IMR-90 (cell line): ENCODE measurements at regions not wholly inside any gene's neighbourhood (a gene's known extent, or its start where the extent isn't known, plus 50 kb on each side); places are given as distances from the start of the nearest gene placed in this dataset.

Experiments used
- ATAC-seq: fragments of 200-7000 bp; cut with Tn5 transposase; 2 replicates; pipeline ENCODE4 v1.9.1; 2020; ENCODE audit warnings: low read depth, mild to moderate bottlenecking, moderate library complexity
- BruUV-seq: library from RNA; stranded (reverse); fragments of 400-500 nt; replicated peaks from 2 replicates; lab custom pipeline; 2021; lab: Mats Ljungman, UMichigan
- CTCF ChIA-PET: fragments of 300-600 bp; formaldehyde crosslinking; extraction: SDS; loops from one replicate; lab custom pipeline; 2021; ENCODE audit warnings: antibody characterized with exemption; lab: Yijun Ruan, JAX
- POLR2A ChIA-PET: fragments of 300-600 bp; sonication (Branson Sonifier 250); formaldehyde crosslinking; loops from one replicate; lab custom pipeline; 2022; ENCODE audit warnings: antibody characterized with exemption; ENCODE audit not compliant: unreplicated experiment; lab: Charles Lee
- DNase-seq: peaks from one replicate; pipeline ENCODE4 v3.0.0; 2013
- H2AFZ ChIP-seq: replicated peaks from 2 replicates; pipeline ENCODE3; 2013; ENCODE audit warnings: low read length, mild to moderate bottlenecking; ENCODE audit not compliant: poor library complexity
- H2AK5ac ChIP-seq: 2 replicates; pipeline ENCODE4 v1.6.1; 2013; ENCODE audit warnings: low read depth, low read length, inconsistent platforms
- H2AK9ac ChIP-seq: replicated peaks from 2 replicates; pipeline ENCODE3; 2013; ENCODE audit warnings: mild to moderate bottlenecking, low read depth, low read length, moderate library complexity; ENCODE audit not compliant: poor library complexity
- H2BK120ac ChIP-seq: 2 replicates; pipeline ENCODE4 v1.6.1; 2013; ENCODE audit warnings: low read depth, low read length, inconsistent platforms
- H2BK15ac ChIP-seq: 3 replicates; pipeline ENCODE4 v1.6.1; 2013; ENCODE audit warnings: low read depth, low read length, inconsistent platforms
- H2BK20ac ChIP-seq: 2 replicates; pipeline ENCODE4 v1.6.1; 2013; ENCODE audit warnings: low read depth, mild to moderate bottlenecking, inconsistent platforms, low read length, moderate library complexity
- H2BK5ac ChIP-seq: 2 replicates; pipeline ENCODE4 v1.6.1; 2013; ENCODE audit warnings: mild to moderate bottlenecking, low read depth, low read length, inconsistent platforms; ENCODE audit not compliant: poor library complexity, severe bottlenecking
- H3K14ac ChIP-seq: replicated peaks from 2 replicates; pipeline ENCODE4 v1.6.1; 2013; ENCODE audit warnings: low read depth, low read length, inconsistent platforms
- H3K18ac ChIP-seq: 2 replicates; pipeline ENCODE4 v1.6.1; 2013; ENCODE audit warnings: low read depth, low read length, control low read depth
- H3K23ac ChIP-seq: 2 replicates; pipeline ENCODE4 v1.6.1; 2013; ENCODE audit warnings: low read depth, low read length, inconsistent platforms
- H3K27ac ChIP-seq: 2 replicates; pipeline ENCODE4 v1.5.1; 2013; ENCODE audit warnings: mild to moderate bottlenecking, control low read depth, low read length; ENCODE audit not compliant: insufficient read depth
- H3K27me3 ChIP-seq: 2 replicates; pipeline ENCODE4 v1.6.1; 2013; ENCODE audit warnings: low read length; ENCODE audit not compliant: control insufficient read depth, insufficient read depth
- H3K36me3 ChIP-seq: 2 replicates; pipeline ENCODE4 v1.6.1; 2013; ENCODE audit warnings: low read length, mixed read lengths; ENCODE audit not compliant: control insufficient read depth, insufficient read depth
- H3K4ac ChIP-seq: 2 replicates; pipeline ENCODE4 v1.6.1; 2013; ENCODE audit warnings: low read depth, low read length, inconsistent platforms
- H3K4me1 ChIP-seq: 2 replicates; pipeline ENCODE4 v1.6.1; 2013; ENCODE audit warnings: low read length, mixed read lengths; ENCODE audit not compliant: control insufficient read depth, insufficient read depth
- H3K4me2 ChIP-seq: 2 replicates; pipeline ENCODE4 v1.6.1; 2013; ENCODE audit warnings: low read depth, mild to moderate bottlenecking, control low read depth, low read length, moderate library complexity
- H3K4me3 ChIP-seq: 2 replicates; pipeline ENCODE4 v1.5.1; 2013; ENCODE audit warnings: low read depth, mild to moderate bottlenecking, control low read depth, low read length, moderate library complexity; ENCODE audit not compliant: insufficient read depth
- H3K56ac ChIP-seq: 2 replicates; pipeline ENCODE4 v1.6.1; 2013; ENCODE audit warnings: low read length, inconsistent platforms; ENCODE audit not compliant: insufficient read depth; ENCODE audit errors: extremely low read depth
- H3K79me1 ChIP-seq, 2 experiments: 2 replicates each; pipeline ENCODE4 v1.6.1; 2013; ENCODE audit warnings: low read length in 2 of 2, inconsistent platforms in 1 of 2, low read depth in 1 of 2
- H3K9ac ChIP-seq: 2 replicates; pipeline ENCODE4 v1.6.1; 2013; ENCODE audit warnings: low read depth, low read length, control low read depth
- H3K9me1 ChIP-seq: 2 replicates; pipeline ENCODE4 v1.6.1; 2013; ENCODE audit warnings: low read length, inconsistent platforms; ENCODE audit not compliant: insufficient read depth
- H3K9me3 ChIP-seq: 2 replicates; pipeline ENCODE4 v1.6.1; 2013; ENCODE audit warnings: low read length; ENCODE audit not compliant: control insufficient read depth, insufficient read depth
- H4K20me1 ChIP-seq: 2 replicates; pipeline ENCODE4 v1.6.1; 2013; ENCODE audit warnings: low read length, inconsistent platforms; ENCODE audit not compliant: insufficient read depth
- H4K5ac ChIP-seq: 2 replicates; pipeline ENCODE4 v1.6.1; 2013; ENCODE audit warnings: mild to moderate bottlenecking, low read depth, low read length, control low read depth
- H4K8ac ChIP-seq, 2 experiments: 2 replicates each; pipeline ENCODE4 v1.6.1; 2013; ENCODE audit warnings: low read depth in 2 of 2, low read length in 2 of 2, control low read depth in 1 of 2, inconsistent platforms in 1 of 2
- H4K91ac ChIP-seq: 2 replicates; pipeline ENCODE4 v1.6.1; 2013; ENCODE audit warnings: low read depth, low read length, inconsistent platforms; ENCODE audit not compliant: insufficient read depth
- BHLHE40 ChIP-seq: fragments of 150-350 bp; IDR thresholded peaks from 2 replicates; pipeline ENCODE4 v1.6.1; 2016; ENCODE audit warnings: mild to moderate bottlenecking, low read depth, low read length
- CHD1 ChIP-seq: IDR thresholded peaks from 2 replicates; pipeline ENCODE4 v1.6.1; 2012; ENCODE audit warnings: low read depth, low read length, improper control_type of control experiment
- CTCF ChIP-seq: conservative IDR thresholded peaks from 2 replicates; pipeline ENCODE4 v1.5.1; 2012; ENCODE audit warnings: mild to moderate bottlenecking, low read depth, low read length, improper control_type of control experiment
- ELK1 ChIP-seq: fragments of 150-350 bp; IDR thresholded peaks from 2 replicates; pipeline ENCODE4 v1.6.1; 2016; ENCODE audit warnings: low read depth, mild to moderate bottlenecking, low read length, moderate library complexity, borderline replicate concordance
- FOS ChIP-seq: fragments of 150-350 bp; IDR thresholded peaks from 2 replicates; pipeline ENCODE4 v1.6.1; 2016; ENCODE audit warnings: low read depth, low read length
- MAFK ChIP-seq: IDR thresholded peaks from 2 replicates; pipeline ENCODE4 v1.6.1; 2012; ENCODE audit warnings: low read depth, low read length, improper control_type of control experiment
- MAZ ChIP-seq: IDR thresholded peaks from 2 replicates; pipeline ENCODE4 v1.6.1; 2012; ENCODE audit warnings: low read depth, mild to moderate bottlenecking, low read length, improper control_type of control experiment, moderate library complexity, borderline replicate concordance
- NFE2L2 ChIP-seq: fragments of 150-350 bp; IDR thresholded peaks from 2 replicates; pipeline ENCODE4 v1.6.1; 2016; ENCODE audit warnings: low read depth, mild to moderate bottlenecking, low read length
- RAD21 ChIP-seq: IDR thresholded peaks from 2 replicates; pipeline ENCODE4 v1.6.1; 2012; ENCODE audit warnings: low read length, improper control_type of control experiment
- RCOR1 ChIP-seq: IDR thresholded peaks from 2 replicates; pipeline ENCODE4 v1.6.1; 2012; ENCODE audit warnings: mild to moderate bottlenecking, low read length, improper control_type of control experiment; ENCODE audit not compliant: insufficient replicate concordance
- RFX5 ChIP-seq: IDR thresholded peaks from 2 replicates; pipeline ENCODE4 v1.8.0; 2012; ENCODE audit warnings: low read depth, mild to moderate bottlenecking, low read length, moderate library complexity
- USF2 ChIP-seq: fragments of 150-350 bp; IDR thresholded peaks from 2 replicates; pipeline ENCODE4 v1.6.1; 2017; ENCODE audit warnings: mild to moderate bottlenecking, antibody characterized with exemption, low read length, low read depth
- WGBS, 2 experiments: methylation state at CpG; one replicate each; pipeline versions ENCODE4 v1.1.5 to v1.1.7; 2013; ENCODE audit warnings: missing lambda C conversion rate in 2 of 2; ENCODE audit not compliant: insufficient read length in 1 of 2; ENCODE audit errors: extremely low coverage in 2 of 2; 5-methylcytosine and 5-hydroxymethylcytosine counted together
- dilution Hi-C: fragments of 300-500 bp; cut with HindIII; formaldehyde crosslinking; loops from one replicate; pipeline ENCODE4 v1.14.3; 2018; ENCODE audit warnings: low sequenced_read_pairs; ENCODE audit not compliant: unreplicated experiment
- in situ Hi-C: fragments of 300-500 bp; cut with MboI; formaldehyde crosslinking; loops from 3 replicates; pipeline ENCODE4 v1.14.3; 2019; ENCODE audit warnings: low sequenced_read_pairs, inconsistent platforms, mixed read lengths
- intact Hi-C: fragments of 100-400 bp; cut with micrococcal nuclease; formaldehyde crosslinking; loops from 2 replicates; pipeline ENCODE4 v1.10.0; 2022

GRCh38 chr20:39719293-39719692 lies 757.1 kb downstream of the DHX35 start:
- Histone ChIP-seq H2BK5ac (no peak overlapping the region), H3K56ac (no peak overlapping the region), H2AFZ (no peak overlapping the region), H2AK5ac (no peak overlapping the region), H3K4ac (no peak overlapping the region), H3K27me3 (no peaks in the 10 kb centered on the region), H2AK9ac (no peak overlapping the region), H4K20me1 (no peaks in the 10 kb centered on the region), H2BK15ac (no peak overlapping the region), H3K79me1 (no peaks in the 10 kb centered on the region), H3K4me1 (no peaks in the 10 kb centered on the region), H3K4me2 (no peak overlapping the region), H3K27ac (no peak overlapping the region), H3K23ac (no peak overlapping the region), H4K5ac (no peak overlapping the region), H3K4me3 (no peak overlapping the region), H4K91ac (no peak overlapping the region), H3K9me1 (no peaks in the 10 kb centered on the region), H3K18ac (no peak overlapping the region), H3K9me3 (no peaks in the 10 kb centered on the region; the same call in 1 of the 2 replicates), H3K14ac (no peak overlapping the region), H4K8ac (no peak overlapping the region), H3K9ac (no peak overlapping the region), H3K36me3 (no peaks in the 10 kb centered on the region), H2BK120ac (no peak overlapping the region), H2BK20ac (no peak overlapping the region)
- ChIA-PET POLR2A (no interaction called here), CTCF (no interaction called here)
- in situ Hi-C loops (loop anchor here (25.0 kb wide), 1 partner anchor 93 kb away; no protein-coding TSS in a partner anchor), intact Hi-C loops (no loop called here), dilution Hi-C loops (no loop called here)
- no CpG with 5 or more reads among the region's 2 CpGs for WGBS, 2 experiments
- TF ChIP-seq RCOR1: no peak
- TF ChIP-seq FOS: no peak
- no peak for TF ChIP-seq MAFK
- TF ChIP-seq RAD21: no peak
- TF ChIP-seq USF2: no peak
- no peak for TF ChIP-seq NFE2L2
- no peak for TF ChIP-seq MAZ
- no peak for TF ChIP-seq BHLHE40
- TF ChIP-seq CTCF: no peak
- TF ChIP-seq CHD1: no peak
- TF ChIP-seq ELK1: no peak
- no peak for TF ChIP-seq RFX5
- ATAC-seq (no peak), DNase-seq (no peak)
- no TSS peak for BruUV-seq
